Right lobe of liver (tissue), 6 donors: ENCODE measurements at regions not wholly inside any gene's neighbourhood (a gene's known extent, or its start where the extent isn't known, plus 50 kb on each side); places are given as distances from the start of the nearest gene placed in this dataset.

ENCODE experiments used
- ATAC-seq, 4 donors: fragments of 200-7000 bp; cut with Tn5 transposase; one replicate each; pipeline ENCODE4 v1.9.1; 2020; ENCODE audit warnings: mild to moderate bottlenecking in 4 of 4, moderate library complexity in 4 of 4
- DNase-seq, 3 donors: peaks; one replicate each; pipeline ENCODE4 v3.0.0-alpha.2; 2020
- H3K27ac ChIP-seq, 3 donors: fragments of 200-600 bp; one replicate each; pipeline ENCODE4 v1.8.0; 2022
- H3K27me3 ChIP-seq, 2 donors: fragments of 200-600 bp; one replicate each; pipeline ENCODE4 v1.8.0; 2022
- H3K36me3 ChIP-seq, 4 donors: fragments of 200-600 bp; sonication (generic) in 1 of 4; one replicate each; pipeline versions ENCODE4 v1.5.1 to v1.8.0; 2017 to 2022; ENCODE audit warnings: control low read depth in 1 of 4
- H3K4me1 ChIP-seq, 4 donors: fragments of 200-600 bp; sonication (generic) in 1 of 4; one replicate each; pipeline versions ENCODE4 v1.5.1 to v1.8.0; 2017 to 2022; ENCODE audit warnings: control low read depth in 1 of 4
- H3K4me3 ChIP-seq, 3 donors: fragments of 200-600 bp; one replicate each; pipeline ENCODE4 v1.8.0; 2022
- H3K9me3 ChIP-seq, 4 donors: fragments of 200-600 bp; sonication (generic) in 1 of 4; one replicate each; pipeline versions ENCODE4 v1.5.1 to v1.8.0; 2017 to 2022; ENCODE audit warnings: control low read depth in 1 of 4
- POLR2A ChIP-seq: fragments of 450-650 bp; IDR thresholded peaks from one replicate; pipeline ENCODE4 v1.6.1; 2017; ENCODE audit warnings: antibody characterized with exemption, mild to moderate bottlenecking
- WGBS: methylation state at CpG from one replicate; pipeline ENCODE4 v1.1.6; 2018; ENCODE audit warnings: low coverage, low lambda C conversion rate; ENCODE audit not compliant: insufficient coverage; ENCODE audit errors: missing lambda C conversion rate; 5-methylcytosine and 5-hydroxymethylcytosine counted together
- intact Hi-C, 2 donors: fragments of 100-400 bp; cut with DNase I; formaldehyde crosslinking; loops; one replicate each; pipeline versions ENCODE4 v1.11.2 to v1.14.1; 2022
- TF ChIP-seq, protein P1 (sequence below), 4 donors: fragments of 200-600 bp in 3 of 4; fragments of 450-650 bp in 1 of 4; IDR thresholded peaks; one replicate each; pipeline versions ENCODE4 v1.5.1 to v1.8.0; 2016 to 2022; ENCODE audit warnings: antibody characterized with exemption in 4 of 4, mild to moderate bottlenecking in 2 of 4
- donor health status: DM: no; HTN: yes; CAD: no.
- donor health status: DM: no; HTN: no; CAD: no.
- donor health status: DM: no; HTN: no; CAD: no.
- donor health status: DM: no; HTN: yes; CAD: no.
- donor health status: DM: no; HTN: yes; CAD: no.

DNA sequence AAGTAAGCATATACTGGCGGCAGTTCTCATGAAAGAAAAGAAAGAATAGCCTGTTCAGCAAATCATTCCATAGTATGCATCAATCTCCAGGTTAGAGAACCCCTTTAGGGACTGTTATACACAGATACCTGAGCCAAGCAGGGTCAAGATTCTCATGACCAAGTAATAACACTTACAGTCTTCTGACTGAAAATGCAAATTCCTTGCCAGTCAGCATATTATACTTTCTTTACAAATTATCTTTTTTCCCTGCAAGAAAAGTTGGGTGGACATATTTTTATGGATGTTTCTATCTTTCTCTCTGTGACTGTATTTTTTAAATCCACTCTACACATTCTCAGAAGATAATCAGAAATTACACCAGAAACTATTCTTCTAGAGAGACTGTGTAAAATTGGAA is 120.4 kb upstream of the COL5A2 start:
- no peak for DNase-seq
- WGBS: 60% methylated on average over 1 of the region's 1 CpG
- H3K9me3 ChIP-seq: no peaks in the 10 kb centered on the region
- H3K27me3 ChIP-seq: no peaks in the 10 kb centered on the region
- H3K4me3 ChIP-seq: no peak overlapping the region
- intact Hi-C loops: no loop called here
- TF ChIP-seq, protein P1, sequence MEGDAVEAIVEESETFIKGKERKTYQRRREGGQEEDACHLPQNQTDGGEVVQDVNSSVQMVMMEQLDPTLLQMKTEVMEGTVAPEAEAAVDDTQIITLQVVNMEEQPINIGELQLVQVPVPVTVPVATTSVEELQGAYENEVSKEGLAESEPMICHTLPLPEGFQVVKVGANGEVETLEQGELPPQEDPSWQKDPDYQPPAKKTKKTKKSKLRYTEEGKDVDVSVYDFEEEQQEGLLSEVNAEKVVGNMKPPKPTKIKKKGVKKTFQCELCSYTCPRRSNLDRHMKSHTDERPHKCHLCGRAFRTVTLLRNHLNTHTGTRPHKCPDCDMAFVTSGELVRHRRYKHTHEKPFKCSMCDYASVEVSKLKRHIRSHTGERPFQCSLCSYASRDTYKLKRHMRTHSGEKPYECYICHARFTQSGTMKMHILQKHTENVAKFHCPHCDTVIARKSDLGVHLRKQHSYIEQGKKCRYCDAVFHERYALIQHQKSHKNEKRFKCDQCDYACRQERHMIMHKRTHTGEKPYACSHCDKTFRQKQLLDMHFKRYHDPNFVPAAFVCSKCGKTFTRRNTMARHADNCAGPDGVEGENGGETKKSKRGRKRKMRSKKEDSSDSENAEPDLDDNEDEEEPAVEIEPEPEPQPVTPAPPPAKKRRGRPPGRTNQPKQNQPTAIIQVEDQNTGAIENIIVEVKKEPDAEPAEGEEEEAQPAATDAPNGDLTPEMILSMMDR (IDR thresholded peaks at IDR 0.05): no peak
- TF ChIP-seq POLR2A: no peak
- no peak for ATAC-seq
- H3K4me1 ChIP-seq: no peaks in the 10 kb centered on the region
- H3K27ac ChIP-seq: no peak overlapping the region
- H3K36me3 ChIP-seq: no peaks in the 10 kb centered on the region

DNA sequence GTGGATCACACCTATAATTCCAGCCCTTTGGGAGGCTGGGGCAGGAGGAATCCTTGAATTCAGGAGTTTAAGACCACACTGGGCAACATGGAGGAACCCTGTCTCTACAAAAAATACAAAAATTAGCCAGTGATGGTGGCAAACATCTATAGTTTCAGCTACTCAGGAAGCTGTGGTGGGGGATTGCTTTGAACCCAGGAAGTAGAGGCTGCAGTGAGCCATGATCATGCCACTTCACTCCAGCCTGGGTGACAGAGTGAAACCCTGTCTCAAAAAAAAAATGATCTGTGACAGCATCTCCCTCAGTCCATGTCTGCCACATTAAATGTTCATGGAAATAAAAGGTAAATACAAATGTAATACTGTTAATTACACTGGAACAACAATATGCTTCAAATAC is 121.4 kb upstream of the COL5A2 start:
- H3K27ac ChIP-seq: no peak overlapping the region
- no peak for ATAC-seq
- H3K4me3 ChIP-seq: no peak overlapping the region
- TF ChIP-seq POLR2A: no peak
- H3K36me3 ChIP-seq: no peaks in the 10 kb centered on the region
- H3K27me3 ChIP-seq: no peaks in the 10 kb centered on the region
- no peak for DNase-seq
- no peaks in the 10 kb centered on the region for H3K4me1 ChIP-seq
- intact Hi-C loops: no loop called here
- no peaks in the 10 kb centered on the region for H3K9me3 ChIP-seq

DNA sequence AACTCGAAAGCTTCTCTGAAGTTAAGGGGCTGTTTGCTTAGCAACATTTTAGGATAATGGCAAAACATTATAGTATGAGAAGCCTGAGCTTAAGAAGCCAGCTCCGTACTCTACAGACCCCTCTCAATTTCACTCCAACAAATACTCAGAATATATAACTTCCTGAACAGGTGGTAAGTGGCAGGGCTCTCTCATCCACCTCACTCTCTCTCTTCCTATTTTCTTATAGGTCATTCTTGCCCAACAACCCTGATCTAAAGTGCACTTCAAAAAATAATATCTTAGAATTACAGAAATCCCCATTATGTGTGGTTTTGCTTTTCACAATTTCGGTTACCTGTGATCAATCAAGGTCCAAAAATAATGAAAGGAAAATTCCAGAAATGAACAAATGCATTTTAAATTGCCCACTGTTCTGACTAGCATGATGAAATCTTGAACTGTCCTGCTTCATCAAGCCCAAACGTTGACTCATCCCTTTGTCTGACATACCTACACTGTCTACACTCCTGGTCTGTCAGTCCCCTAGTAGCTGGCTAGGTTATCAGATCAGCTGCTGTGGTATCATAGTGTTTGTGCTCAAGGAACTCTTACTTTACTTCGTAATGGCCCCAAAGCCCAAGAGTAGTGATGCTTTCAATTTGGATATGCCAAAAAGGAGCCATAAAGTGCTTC is 122.8 kb upstream of the COL5A2 start:
- no peaks in the 10 kb centered on the region for H3K36me3 ChIP-seq
- H3K4me1 ChIP-seq: peaks cover 0 to 4% (median 0%) of the 10 kb centered on the region in 4 donors
- no peaks in the 10 kb centered on the region for H3K9me3 ChIP-seq
- ATAC-seq (peak in 1 of 4 donors; percentile 37), DNase-seq (no peak)
- intact Hi-C loops: no loop called here
- H3K4me3 ChIP-seq: no peak overlapping the region
- no peak for TF ChIP-seq POLR2A
- TF ChIP-seq, protein P1 (IDR thresholded peaks at IDR 0.05): no peak
- WGBS: 73% methylated on average over 5 of the region's 5 CpGs
- H3K27me3 ChIP-seq: no peaks in the 10 kb centered on the region
- H3K27ac ChIP-seq: no peak overlapping the region

DNA sequence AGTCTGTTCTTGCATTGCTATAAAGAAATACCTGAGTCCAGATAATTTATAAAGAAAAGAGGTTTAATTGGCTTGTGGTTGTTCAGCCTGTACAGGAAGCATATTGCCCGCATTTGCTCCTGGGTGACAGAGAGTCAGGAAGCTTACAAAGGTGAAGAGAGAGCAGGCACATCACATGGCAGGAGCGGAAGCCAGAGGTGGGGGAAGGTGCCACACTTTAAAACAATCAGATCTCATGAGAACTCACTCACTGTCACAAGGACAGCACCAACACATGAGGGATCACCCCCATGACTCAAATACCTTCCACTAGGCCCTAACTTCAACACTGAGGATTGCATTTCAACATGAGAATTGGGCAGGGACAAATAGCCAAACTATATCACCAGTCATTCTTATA is 124.8 kb upstream of the COL5A2 start:
- TF ChIP-seq POLR2A: no peak
- TF ChIP-seq, protein P1 (IDR thresholded peaks at IDR 0.05): no peak
- Histone ChIP-seq H3K4me3 (no peak overlapping the region), H3K27ac (no peak overlapping the region), H3K9me3 (no peaks in the 10 kb centered on the region), H3K27me3 (no peaks in the 10 kb centered on the region), H3K4me1 (peaks cover 0 to 4% (median 0%) of the 10 kb centered on the region in 4 donors), H3K36me3 (no peaks in the 10 kb centered on the region)
- ATAC-seq: peak in 1 of 4 donors; percentile 20
- no peak for DNase-seq
- WGBS: 54% methylated on average over 1 of the region's 2 CpGs
- intact Hi-C loops: no loop called here

DNA sequence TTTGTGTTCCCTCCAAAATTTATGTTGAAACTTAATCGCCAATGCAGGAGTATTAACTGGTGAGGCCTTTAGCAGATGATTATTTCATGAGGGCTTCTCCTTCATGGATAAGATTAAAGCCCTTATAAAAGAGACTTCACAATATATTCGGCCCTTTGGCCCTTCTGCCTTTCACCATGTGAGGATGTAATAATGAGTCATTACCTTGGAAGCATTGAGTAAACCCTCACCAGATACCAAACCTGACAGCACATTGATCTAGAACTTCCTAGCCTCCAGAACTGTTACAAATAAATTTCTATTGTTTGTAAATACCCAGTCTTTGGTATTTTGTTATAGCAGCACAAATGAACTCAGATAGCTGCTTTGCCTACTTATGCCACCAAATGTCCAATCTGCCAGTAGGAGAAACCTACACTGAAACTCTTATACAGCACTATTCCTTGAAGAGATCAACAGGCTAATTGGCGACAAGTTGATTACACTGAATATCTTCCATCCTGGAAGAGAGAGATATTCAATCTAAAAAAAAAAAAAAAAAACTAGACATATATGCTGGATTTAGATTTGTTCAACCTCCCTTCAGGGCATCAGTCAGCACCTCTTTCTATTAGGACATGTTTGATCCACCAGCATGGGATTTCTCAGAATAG is 125.9 kb upstream of the COL5A2 start:
- DNase-seq: no peak
- H3K4me1 ChIP-seq: peaks cover 0 to 4% (median 0%) of the 10 kb centered on the region in 4 donors
- intact Hi-C loops: no loop called here
- 97% methylated on average over 3 of the region's 3 CpGs for WGBS
- H3K27me3 ChIP-seq: no peaks in the 10 kb centered on the region
- H3K9me3 ChIP-seq: no peaks in the 10 kb centered on the region
- no peaks in the 10 kb centered on the region for H3K36me3 ChIP-seq
- ATAC-seq: peak in 1 of 4 donors; percentile 48
- H3K27ac ChIP-seq: no peak overlapping the region
- TF ChIP-seq, protein P1 (IDR thresholded peaks at IDR 0.05): no peak
- no peak for TF ChIP-seq POLR2A
- H3K4me3 ChIP-seq: no peak overlapping the region
